ENCODE measurements at regions not wholly inside any gene's neighbourhood (a gene's known extent, or its start where the extent isn't known, plus 50 kb on each side); places are given as distances from the start of the nearest gene placed in this dataset.

- TF ChIP-seq ZNF274 (IDR thresholded peaks at IDR 0.05; ENCODE audit: borderline replicate concordance, extremely low read depth, low read length) = no peak
- no peak for TF ChIP-seq SIRT6 (IDR thresholded peaks at IDR 0.05; ENCODE audit: low read length)
These were observed 78.3 kb upstream of the KCNK2 start (continued) for GRCh38 chr1:215004121-215004827.
